Cardiac fibroblast (primary cell): ENCODE measurements at regions not wholly inside any gene's neighbourhood (a gene's known extent, or its start where the extent isn't known, plus 50 kb on each side); places are given as distances from the start of the nearest gene placed in this dataset.

Source experiments
- DNase-seq, 2 donors: peaks; one replicate each; pipeline versions ENCODE4 v3.0.0 to v3.0.0-alpha.2; 2010; ENCODE audit warnings: low read depth in 2 of 2
- H3K4me3 ChIP-seq, 2 donors: replicated peaks in 1 of 2; 1 replicate in 1 of 2; 2 replicates in 1 of 2; pipeline ENCODE4 v1.5.1; 2011; ENCODE audit warnings: low read depth in 2 of 2, low read length in 2 of 2, mild to moderate bottlenecking in 2 of 2, moderate library complexity in 1 of 2
- TF ChIP-seq, protein P1 (sequence below): IDR thresholded peaks from one replicate; pipeline ENCODE4 v1.5.1; 2011; ENCODE audit warnings: low read depth, mild to moderate bottlenecking, low read length, inconsistent platforms

DNA sequence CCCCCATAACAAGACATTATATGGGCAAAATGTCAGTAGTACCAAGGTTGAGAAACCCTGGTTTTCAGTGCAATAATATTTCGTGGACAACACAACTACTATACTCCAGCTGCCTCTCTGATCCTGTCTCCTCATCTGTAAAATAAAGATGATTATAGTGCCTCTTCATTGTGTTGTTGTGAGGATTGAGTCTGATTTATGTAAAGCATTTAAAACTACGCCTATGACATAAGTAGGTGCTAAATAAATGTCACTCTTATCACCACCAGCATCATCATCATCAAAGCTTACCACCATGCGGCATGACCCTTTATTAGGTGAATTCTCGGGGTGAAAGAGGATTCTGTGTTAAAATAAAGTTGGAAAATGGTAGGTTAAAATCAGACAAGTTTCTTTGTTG is 67.8 kb upstream of the IFNE start:
- no peak overlapping the region for H3K4me3 ChIP-seq

DNA sequence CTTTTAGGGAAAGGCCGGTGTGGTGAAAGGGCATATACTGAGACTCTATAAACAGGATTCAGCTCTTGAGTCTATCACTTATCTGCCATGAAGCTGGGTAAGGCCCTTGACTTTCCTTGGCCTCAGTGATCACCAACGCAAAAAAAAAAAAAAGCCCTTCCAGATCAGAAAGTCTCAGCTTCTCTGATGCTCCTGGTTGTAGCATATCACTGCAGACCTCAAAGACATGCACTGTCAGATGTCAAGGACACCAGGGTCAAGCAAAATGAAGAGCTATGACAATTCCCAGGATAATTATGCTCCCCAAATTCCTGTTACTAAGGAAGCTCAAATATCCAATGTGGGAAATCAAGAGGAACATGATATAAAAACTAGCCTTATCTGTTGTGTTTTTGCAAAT is 68.3 kb upstream of the IFNE start:
- no peak overlapping the region for H3K4me3 ChIP-seq
- TF ChIP-seq, protein P1, sequence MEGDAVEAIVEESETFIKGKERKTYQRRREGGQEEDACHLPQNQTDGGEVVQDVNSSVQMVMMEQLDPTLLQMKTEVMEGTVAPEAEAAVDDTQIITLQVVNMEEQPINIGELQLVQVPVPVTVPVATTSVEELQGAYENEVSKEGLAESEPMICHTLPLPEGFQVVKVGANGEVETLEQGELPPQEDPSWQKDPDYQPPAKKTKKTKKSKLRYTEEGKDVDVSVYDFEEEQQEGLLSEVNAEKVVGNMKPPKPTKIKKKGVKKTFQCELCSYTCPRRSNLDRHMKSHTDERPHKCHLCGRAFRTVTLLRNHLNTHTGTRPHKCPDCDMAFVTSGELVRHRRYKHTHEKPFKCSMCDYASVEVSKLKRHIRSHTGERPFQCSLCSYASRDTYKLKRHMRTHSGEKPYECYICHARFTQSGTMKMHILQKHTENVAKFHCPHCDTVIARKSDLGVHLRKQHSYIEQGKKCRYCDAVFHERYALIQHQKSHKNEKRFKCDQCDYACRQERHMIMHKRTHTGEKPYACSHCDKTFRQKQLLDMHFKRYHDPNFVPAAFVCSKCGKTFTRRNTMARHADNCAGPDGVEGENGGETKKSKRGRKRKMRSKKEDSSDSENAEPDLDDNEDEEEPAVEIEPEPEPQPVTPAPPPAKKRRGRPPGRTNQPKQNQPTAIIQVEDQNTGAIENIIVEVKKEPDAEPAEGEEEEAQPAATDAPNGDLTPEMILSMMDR: no peak
- no peak for DNase-seq

More for the DNA sequence above, 67.8 kb upstream of the IFNE start:
- no peak for DNase-seq
- TF ChIP-seq, protein P1: no peak

DNA sequence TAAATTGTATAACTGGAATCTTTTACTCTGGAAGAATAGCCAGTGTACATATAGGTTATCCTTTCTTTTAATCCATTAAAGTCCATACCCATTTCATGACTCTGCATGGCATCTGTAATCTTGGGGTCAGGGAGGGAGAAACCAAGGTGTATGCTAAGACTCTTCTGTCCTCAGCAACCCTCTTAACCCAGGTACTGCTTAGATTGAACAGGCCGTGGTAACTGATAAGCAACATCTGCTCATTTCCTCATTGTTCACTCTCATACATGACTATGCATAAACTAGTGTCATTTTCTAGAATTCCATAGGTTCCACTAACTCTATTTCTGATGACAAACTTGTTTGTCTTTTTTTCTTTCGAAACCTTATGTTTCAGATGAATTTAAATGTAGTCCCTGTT is 69.3 kb upstream of the IFNE start:
- H3K4me3 ChIP-seq: no peak overlapping the region
- DNase-seq: peak in 1 of 2 donors; percentile 44
- TF ChIP-seq, protein P1: no peak

DNA sequence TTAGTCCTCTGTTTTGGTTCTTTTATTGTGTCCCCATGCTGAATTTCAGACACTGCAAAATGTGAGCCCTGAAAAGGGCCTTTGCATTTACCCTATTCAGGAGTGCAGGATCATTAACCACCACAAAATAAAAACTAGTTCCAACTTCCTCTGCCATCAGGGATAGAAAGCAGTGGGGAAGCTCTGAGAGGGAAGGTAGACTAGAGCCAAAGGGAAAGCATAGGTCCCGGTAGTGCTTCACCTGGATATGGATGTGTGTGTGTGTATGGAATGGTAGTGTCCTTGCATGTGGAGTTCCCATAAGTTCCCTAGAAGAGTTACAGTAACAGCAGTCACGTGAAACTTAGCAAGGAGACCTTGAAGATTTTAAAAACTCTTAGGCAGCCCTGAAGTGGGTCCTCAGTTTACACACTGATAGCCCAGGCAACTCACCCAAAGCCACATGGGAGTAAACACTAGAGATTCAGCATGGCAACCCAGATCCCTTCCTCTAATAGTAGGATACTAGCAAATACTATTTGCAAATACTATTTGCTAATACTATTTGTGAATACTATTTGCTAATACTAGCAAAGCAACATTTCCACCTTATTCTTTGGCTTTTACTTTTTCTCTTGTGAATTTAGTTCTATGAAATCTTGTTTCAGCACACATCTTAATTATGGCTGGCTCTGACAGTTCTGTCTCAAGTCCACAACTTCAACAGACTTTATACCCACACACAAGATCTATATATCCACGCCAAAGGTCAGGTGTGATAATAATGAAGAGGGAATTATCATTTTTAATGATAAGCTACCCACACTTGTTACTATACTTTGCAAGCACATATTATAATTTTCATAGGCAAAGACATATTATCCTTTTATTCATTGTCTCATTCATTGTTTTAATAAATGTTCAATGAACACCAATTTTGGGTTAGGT is 70.4 kb upstream of the IFNE start:
- TF ChIP-seq, protein P1: no peak
- DNase-seq: no peak
- no peak overlapping the region for H3K4me3 ChIP-seq

DNA sequence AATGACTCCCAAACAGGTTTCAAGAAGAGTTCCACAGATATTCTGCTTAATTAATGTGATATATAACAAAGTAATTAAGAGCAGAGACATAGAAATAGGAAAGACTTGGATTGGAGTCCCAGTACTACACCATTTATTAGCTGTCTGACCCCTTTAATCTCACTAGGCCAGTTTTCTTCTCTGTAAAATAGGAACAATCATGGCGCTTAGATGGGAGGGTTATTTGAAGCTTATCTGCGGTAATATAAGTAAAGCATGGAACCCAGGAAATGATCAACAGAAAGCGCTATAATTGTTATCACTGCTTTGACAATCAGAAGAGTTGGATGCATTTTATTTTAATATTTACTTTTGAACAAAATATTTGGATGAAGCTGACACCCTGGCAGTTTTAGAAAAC is 71.3 kb upstream of the IFNE start:
- no peak overlapping the region for H3K4me3 ChIP-seq
- TF ChIP-seq, protein P1: no peak

DNA sequence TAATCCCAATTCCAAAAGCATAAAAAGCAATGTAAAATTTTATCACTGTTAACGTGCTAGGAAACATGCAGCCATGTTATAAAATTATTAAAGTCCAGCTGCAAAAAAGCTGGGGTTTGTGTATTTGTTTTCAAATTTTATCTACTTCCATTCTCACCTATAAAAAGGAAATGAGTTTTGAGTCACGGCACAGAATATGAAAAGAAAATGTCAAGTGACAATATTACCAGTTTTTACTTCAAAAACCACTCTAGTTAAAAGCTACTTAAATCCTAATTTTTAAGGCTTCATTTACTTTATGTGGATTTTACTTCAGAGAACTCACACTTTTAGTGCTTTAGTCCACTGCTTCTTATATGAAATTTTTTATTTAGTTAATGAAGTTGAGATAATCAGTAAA is 72.7 kb upstream of the IFNE start:
- no peak for DNase-seq
- no peak overlapping the region for H3K4me3 ChIP-seq
- TF ChIP-seq, protein P1: no peak

More for the DNA sequence above, 71.3 kb upstream of the IFNE start:
- DNase-seq: no peak
